Activated CD4-positive, alpha-beta T cell treated with anti-CD3 and anti-CD28 coated beads for 36 hours (primary cell): ENCODE measurements at regions not wholly inside any gene's neighbourhood (a gene's known extent, or its start where the extent isn't known, plus 50 kb on each side); places are given as distances from the start of the nearest gene placed in this dataset.

Experiments used
- ATAC-seq: fragments of 200-7000 bp; cut with Tn5 transposase; one replicate; pipeline ENCODE4 v1.10.0; 2021; ENCODE audit warnings: mild to moderate bottlenecking, moderate library complexity
- CTCF ChIA-PET: fragments of 350-600 bp; sonication (Branson Sonifier 250); formaldehyde crosslinking; loops from one replicate; lab custom pipeline; 2021; ENCODE audit warnings: antibody characterized with exemption; lab: Charles Lee
- POLR2A ChIA-PET: fragments of 350-600 bp; sonication (Branson Sonifier 250); formaldehyde crosslinking; loops from one replicate; lab custom pipeline; 2021; ENCODE audit warnings: antibody characterized with exemption, inconsistent platforms; lab: Charles Lee
- DNase-seq: peaks from one replicate; pipeline ENCODE4 v3.0.0-alpha.2; 2020
- H3K27ac Mint-ChIP-seq: one replicate; pipeline ENCODE4 v1.8.0; 2021; ENCODE audit warnings: mixed read lengths
- H3K27me3 Mint-ChIP-seq: one replicate; pipeline ENCODE4 v1.8.0; 2021; ENCODE audit warnings: mixed read lengths
- H3K36me3 Mint-ChIP-seq: one replicate; pipeline ENCODE4 v1.8.0; 2021; ENCODE audit warnings: low read depth, mixed read lengths
- H3K4me1 Mint-ChIP-seq: one replicate; pipeline ENCODE4 v1.8.0; 2021; ENCODE audit warnings: mixed read lengths
- H3K4me3 Mint-ChIP-seq: one replicate; pipeline ENCODE4 v1.8.0; 2021; ENCODE audit warnings: mild to moderate bottlenecking, moderate library complexity, mixed read lengths
- H3K9me3 Mint-ChIP-seq: one replicate; pipeline ENCODE4 v1.8.0; 2021; ENCODE audit warnings: low read depth, mixed read lengths
- intact Hi-C, 2 experiments: fragments of 100-400 bp; cut with DNase I in 1 of 2; cut with micrococcal nuclease in 1 of 2; formaldehyde crosslinking; loops; one replicate each; pipeline versions ENCODE4 v1.14.2 to v1.15.1; 2022 to 2024; cut with DNase I, micrococcal nuclease

DNA sequence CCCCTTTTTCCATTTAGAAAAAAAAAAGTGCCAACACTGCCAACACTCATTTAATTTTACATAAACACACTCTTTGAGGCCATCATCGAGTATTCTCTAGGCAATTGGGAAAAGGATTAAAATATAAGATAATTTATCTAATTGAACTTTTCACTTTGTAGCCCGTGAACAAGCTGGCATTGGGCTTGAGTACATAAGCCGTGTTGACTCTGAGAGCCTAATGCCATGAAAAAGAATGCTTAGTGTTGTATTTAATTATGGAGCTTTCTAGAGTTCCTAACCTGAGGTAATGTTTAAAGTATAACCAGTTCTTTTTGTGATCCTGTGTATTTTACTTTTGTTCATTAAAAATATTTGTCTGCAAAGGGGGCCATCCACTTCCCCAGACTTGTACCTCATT is 193.8 kb downstream of the LYPLAL1 start:
- DNase-seq, result no peak
- no peak for ATAC-seq
- intact Hi-C loops, result no loop called here
- H3K4me3 Mint-ChIP-seq, result no peak overlapping the region
- no peaks in the 10 kb centered on the region for H3K4me1 Mint-ChIP-seq
- no peak overlapping the region for H3K27ac Mint-ChIP-seq
- CTCF ChIA-PET, result no interaction called here
- POLR2A ChIA-PET, result no interaction called here
- H3K36me3 Mint-ChIP-seq, result no peaks in the 10 kb centered on the region
- no peaks in the 10 kb centered on the region for H3K27me3 Mint-ChIP-seq
- H3K9me3 Mint-ChIP-seq, result no peaks in the 10 kb centered on the region

DNA sequence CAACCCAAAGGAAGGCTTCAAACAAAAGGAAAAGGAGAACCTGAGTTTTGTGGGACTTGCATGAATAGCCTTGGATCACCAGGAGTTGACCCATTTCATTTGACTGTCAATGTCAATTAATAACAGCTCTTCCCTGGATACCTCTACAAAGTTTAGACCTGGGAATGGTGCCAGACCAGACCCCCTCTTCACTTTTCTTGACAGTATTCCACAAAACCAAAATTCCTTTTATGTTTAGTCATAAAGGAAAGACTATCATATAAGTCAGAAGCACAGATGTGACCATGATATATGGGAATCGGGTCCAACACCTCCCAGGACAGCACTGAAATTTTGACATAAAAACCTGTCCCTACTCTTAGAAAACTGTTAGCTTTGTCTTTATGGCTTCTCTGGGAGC is 191.8 kb downstream of the LYPLAL1 start:
- Mint-ChIP-seq H3K27me3 (no peaks in the 10 kb centered on the region), H3K9me3 (no peaks in the 10 kb centered on the region), H3K36me3 (no peaks in the 10 kb centered on the region), H3K27ac (no peak overlapping the region), H3K4me3 (no peak overlapping the region), H3K4me1 (no peaks in the 10 kb centered on the region)
- no peak for DNase-seq
- intact Hi-C loops, result no loop called here
- ATAC-seq, result no peak
- POLR2A ChIA-PET, result no interaction called here
- CTCF ChIA-PET, result interaction anchor here (0.9 kb wide), 1 partner anchor 12 kb away, joined by 4 read pairs; no protein-coding TSS in a partner anchor

DNA sequence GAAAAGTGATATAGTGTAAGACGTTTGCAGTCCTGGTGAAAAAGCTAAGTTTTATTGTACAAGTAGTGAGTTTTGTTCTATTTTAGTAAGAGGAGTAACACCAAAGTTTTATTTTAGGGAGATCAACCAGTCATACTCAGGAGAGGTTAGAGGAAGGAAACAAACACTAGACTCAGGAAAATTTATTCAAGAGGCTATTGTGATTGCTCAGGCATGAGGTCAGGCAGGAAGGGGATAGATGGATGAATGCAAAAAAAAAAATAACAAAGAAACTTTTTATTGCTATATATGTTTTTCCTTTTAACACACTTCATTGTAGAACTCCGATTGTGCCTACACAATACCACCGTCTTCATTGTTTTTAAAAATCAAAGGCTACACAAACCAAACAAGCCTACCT is 189.0 kb downstream of the LYPLAL1 start:
- no peak overlapping the region for H3K27ac Mint-ChIP-seq
- no peak for ATAC-seq
- no peak for DNase-seq
- no peaks in the 10 kb centered on the region for H3K4me1 Mint-ChIP-seq
- ChIA-PET POLR2A (no interaction called here), CTCF (no interaction called here)
- H3K4me3 Mint-ChIP-seq, result no peak overlapping the region
- no peaks in the 10 kb centered on the region for H3K9me3 Mint-ChIP-seq
- no peaks in the 10 kb centered on the region for H3K36me3 Mint-ChIP-seq
- intact Hi-C loops, result no loop called here
- H3K27me3 Mint-ChIP-seq, result no peaks in the 10 kb centered on the region

DNA sequence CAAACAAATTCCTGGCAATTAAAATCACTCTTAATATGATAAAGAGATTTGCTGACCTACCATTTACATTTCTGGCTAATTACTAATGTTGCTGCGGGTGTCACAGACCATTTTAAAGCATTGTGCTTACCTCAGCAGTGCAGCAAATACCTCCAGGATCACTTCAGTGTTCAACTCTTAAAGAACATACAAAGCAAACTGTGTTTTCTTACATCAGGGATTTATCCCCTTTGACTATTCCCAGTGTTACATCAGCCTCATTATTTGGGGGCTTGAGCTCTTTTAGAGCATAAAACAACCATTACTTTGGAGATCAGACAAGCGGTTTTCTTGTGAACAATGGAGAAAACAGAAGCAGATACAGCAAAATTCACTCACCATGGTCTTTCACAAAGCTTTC is 185.4 kb downstream of the LYPLAL1 start:
- H3K27me3 Mint-ChIP-seq, result no peaks in the 10 kb centered on the region
- CTCF ChIA-PET, result no interaction called here
- ATAC-seq, result no peak

DNA sequence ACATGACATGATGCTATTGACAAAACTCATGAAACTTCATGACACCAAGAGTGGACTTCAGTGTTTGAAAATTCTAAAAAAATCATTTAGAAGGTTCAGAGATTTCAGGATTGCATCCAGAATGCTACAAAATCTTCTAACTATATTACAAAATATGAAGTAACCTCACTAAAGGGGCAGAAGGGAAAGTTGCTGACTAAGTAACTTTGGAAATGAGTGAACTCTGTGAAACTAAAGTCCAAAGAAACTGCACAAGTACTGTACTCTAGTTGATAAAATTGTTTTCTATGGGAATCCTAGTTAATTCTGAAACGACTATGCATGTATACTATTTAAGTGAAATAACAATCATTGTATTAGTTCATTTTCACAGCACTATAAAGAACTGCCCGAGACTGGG is 184.4 kb downstream of the LYPLAL1 start:
- CTCF ChIA-PET, result no interaction called here
- H3K27me3 Mint-ChIP-seq, result peaks cover 2% of the 10 kb centered on the region
- no peak overlapping the region for H3K27ac Mint-ChIP-seq
- ATAC-seq (no peak), DNase-seq (no peak)
- H3K4me1 Mint-ChIP-seq, result no peaks in the 10 kb centered on the region
- H3K36me3 Mint-ChIP-seq, result no peaks in the 10 kb centered on the region
- no peak overlapping the region for H3K4me3 Mint-ChIP-seq
- H3K9me3 Mint-ChIP-seq, result no peaks in the 10 kb centered on the region
- POLR2A ChIA-PET, result no interaction called here
- intact Hi-C loops, result no loop called here

More for the DNA sequence above, 185.4 kb downstream of the LYPLAL1 start:
- Mint-ChIP-seq H3K4me1 (no peaks in the 10 kb centered on the region), H3K4me3 (no peak overlapping the region), H3K36me3 (no peaks in the 10 kb centered on the region), H3K27ac (no peak overlapping the region), H3K9me3 (no peaks in the 10 kb centered on the region)
- POLR2A ChIA-PET, result no interaction called here
- no peak for DNase-seq
- intact Hi-C loops, result no loop called here

DNA sequence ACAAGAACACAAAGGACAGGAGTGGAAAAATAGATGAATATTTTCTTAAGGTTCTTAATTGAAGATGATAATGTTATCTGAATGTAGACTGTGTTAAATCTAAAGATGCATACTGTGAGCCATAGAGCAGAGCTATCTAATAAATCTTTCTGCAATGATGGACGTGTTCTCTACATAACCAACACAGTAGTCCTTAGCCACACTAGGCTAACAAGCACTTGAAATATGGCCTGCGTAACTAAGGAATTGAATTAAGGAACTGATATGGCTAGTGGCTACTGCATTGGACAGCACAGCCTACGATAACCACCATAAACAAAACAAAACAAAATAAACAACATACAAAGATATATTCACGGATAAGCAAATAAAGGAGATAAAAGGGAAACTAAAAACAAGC is 181.3 kb downstream of the LYPLAL1 start:
- ChIA-PET POLR2A (no interaction called here), CTCF (interaction anchor here (0.7 kb wide), 1 partner anchor 11 kb away, joined by 3 read pairs; no protein-coding TSS in a partner anchor)
- DNase-seq (no peak), ATAC-seq (no peak)
- Mint-ChIP-seq H3K4me1 (no peaks in the 10 kb centered on the region), H3K27ac (no peak overlapping the region), H3K9me3 (no peaks in the 10 kb centered on the region), H3K4me3 (no peak overlapping the region), H3K27me3 (peaks cover 2% of the 10 kb centered on the region), H3K36me3 (no peaks in the 10 kb centered on the region)
- intact Hi-C loops, result no loop called here

DNA sequence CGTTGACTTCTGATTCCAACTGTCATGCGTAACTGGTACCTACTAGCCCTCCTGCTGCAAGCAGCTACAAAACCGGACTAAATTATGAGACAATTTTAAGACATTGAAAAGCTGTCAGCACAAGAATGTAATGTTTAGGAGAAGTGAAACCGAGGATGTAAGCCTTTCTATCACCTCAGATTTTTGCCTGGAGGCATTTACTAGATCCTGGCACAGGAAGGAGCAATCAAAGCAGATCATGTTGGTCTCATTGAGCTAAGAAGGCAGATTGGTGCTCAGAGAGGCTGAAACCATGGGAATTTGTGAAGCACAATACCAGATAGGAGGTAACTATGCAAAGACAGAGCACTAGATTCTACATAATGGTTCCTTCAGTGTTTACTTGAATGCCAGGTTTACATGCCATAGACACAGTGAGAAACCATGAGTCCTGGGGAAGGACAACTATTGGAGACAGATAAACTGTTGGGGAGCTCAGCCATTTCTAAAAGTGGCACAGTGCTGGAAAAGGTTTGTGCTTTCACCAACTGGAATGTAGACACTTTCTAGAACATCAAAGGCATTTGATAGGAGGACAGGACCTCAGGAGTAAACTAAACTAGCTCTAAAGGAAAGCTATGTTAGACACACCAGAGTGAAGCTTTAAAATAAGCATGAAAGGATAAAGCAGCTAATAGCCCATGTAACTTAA is 179.4 kb downstream of the LYPLAL1 start:
- Mint-ChIP-seq H3K4me1 (no peaks in the 10 kb centered on the region), H3K9me3 (no peaks in the 10 kb centered on the region), H3K4me3 (no peak overlapping the region), H3K36me3 (no peaks in the 10 kb centered on the region), H3K27ac (no peak overlapping the region), H3K27me3 (peaks cover 5% of the 10 kb centered on the region)
- DNase-seq, result no peak
- POLR2A ChIA-PET, result interaction anchor here (0.7 kb wide), 1 partner anchor 1255 kb away, joined by 3 read pairs; no protein-coding TSS in a partner anchor
- ATAC-seq, result no peak
- CTCF ChIA-PET, result interaction anchor here (0.7 to 1.2 kb wide), 2 partner anchors 11 to 13 kb away, joined by 3 to 4 read pairs; no protein-coding TSS in a partner anchor
- intact Hi-C loops, result no loop called here

DNA sequence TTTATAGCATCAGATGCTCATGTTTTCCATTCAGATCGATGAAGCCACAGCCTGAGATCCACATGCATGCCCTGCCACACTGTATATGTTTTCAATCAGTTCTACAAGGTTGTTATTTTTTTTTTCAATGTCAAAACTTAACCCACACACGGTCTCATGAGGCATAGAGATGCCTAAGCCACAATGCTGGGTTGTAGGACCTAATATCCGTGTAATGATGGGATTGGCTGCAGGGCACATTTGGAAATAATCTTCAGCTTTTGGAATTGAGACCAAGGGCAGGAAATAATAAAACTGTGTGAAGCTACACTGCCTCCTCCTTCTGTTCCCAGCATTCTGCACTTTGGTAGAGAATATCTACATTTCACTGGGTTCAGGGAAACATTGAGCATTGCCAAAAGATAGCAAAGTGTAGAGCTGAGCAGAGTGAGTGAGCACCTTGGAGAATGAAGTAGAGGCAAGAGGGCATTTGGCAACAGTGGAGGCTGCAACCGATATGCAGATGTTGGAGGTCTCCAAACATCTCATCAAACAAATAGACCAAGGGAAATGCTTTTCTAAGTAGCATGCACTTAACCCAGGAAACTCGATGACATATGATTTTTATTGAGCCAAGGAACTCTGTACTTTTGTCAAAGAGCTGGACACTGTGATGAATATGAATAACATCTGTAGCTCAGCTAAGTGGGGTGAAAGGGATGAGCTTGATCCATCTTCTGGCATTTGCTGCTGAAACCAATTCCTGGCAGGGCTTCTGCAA is 176.7 kb downstream of the LYPLAL1 start:
- H3K4me1 Mint-ChIP-seq, result no peaks in the 10 kb centered on the region
- H3K36me3 Mint-ChIP-seq, result peaks cover 3% of the 10 kb centered on the region
- ChIA-PET CTCF (no interaction called here), POLR2A (no interaction called here)
- H3K4me3 Mint-ChIP-seq, result no peak overlapping the region
- peaks cover 5% of the 10 kb centered on the region for H3K27me3 Mint-ChIP-seq
- ATAC-seq (no peak), DNase-seq (no peak)
- no peak overlapping the region for H3K27ac Mint-ChIP-seq
- peaks cover 12% of the 10 kb centered on the region for H3K9me3 Mint-ChIP-seq
- intact Hi-C loops, result no loop called here

DNA sequence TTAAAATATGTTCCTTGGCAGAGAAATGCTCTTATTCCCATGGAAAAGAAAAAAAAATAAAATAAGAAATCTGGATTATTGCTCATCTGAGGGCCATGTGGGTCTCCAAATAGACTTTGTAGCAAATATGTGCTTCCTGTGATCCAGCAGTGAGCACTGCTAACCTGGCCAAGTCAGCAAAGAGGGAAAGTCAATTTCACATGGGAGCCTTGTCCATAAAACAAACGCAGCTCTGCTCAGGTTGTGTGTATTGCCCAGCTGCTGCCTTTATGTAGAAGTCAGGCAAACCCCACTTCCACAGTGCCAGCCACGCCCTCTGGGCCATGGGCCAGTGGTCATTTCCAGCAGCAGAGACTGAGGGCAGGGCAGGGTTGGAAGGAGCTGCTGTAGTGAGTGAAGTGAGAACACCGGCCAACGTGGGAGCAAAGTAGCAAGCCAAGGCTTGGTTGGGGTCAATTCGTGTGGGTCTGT is 174.3 kb downstream of the LYPLAL1 start:
- ChIA-PET POLR2A (no interaction called here), CTCF (interaction anchor here (0.6 to 1.4 kb wide), 2 partner anchors 13 to 40 kb away, joined by 3 to 4 read pairs; no protein-coding TSS in a partner anchor)
- intact Hi-C loops, result no loop called here
- H3K4me1 Mint-ChIP-seq, result no peaks in the 10 kb centered on the region
- DNase-seq (no peak), ATAC-seq (no peak)
- peaks cover 22% of the 10 kb centered on the region for H3K9me3 Mint-ChIP-seq
- H3K27me3 Mint-ChIP-seq, result peaks cover 3% of the 10 kb centered on the region
- no peak overlapping the region for H3K27ac Mint-ChIP-seq
- peaks cover 3% of the 10 kb centered on the region for H3K36me3 Mint-ChIP-seq
- no peak overlapping the region for H3K4me3 Mint-ChIP-seq

DNA sequence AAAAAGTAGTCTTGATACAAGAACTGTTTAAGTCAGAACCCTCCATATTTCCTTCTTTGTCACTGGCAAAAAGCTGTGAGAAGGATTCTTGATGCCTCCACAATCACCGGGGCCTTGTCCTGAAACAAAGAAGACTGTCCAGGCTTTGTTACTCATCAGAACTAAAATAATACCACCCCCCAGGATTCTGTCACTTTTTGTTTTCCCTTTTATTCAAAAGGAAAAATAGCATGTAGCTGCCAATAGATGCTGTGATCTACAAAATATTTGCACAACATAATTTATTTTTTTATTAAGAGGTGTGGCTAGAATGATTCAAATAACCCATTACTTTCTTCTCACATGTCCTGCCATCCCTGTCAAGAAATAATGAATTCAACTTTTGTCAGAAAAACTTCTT is 173.7 kb downstream of the LYPLAL1 start:
- Mint-ChIP-seq H3K4me3 (no peak overlapping the region), H3K36me3 (peaks cover 3% of the 10 kb centered on the region), H3K27ac (no peak overlapping the region), H3K4me1 (no peaks in the 10 kb centered on the region), H3K9me3 (peaks cover 22% of the 10 kb centered on the region), H3K27me3 (peaks cover 3% of the 10 kb centered on the region)
- no peak for DNase-seq
- ChIA-PET POLR2A (no interaction called here), CTCF (no interaction called here)
- intact Hi-C loops, result no loop called here
- no peak for ATAC-seq

DNA sequence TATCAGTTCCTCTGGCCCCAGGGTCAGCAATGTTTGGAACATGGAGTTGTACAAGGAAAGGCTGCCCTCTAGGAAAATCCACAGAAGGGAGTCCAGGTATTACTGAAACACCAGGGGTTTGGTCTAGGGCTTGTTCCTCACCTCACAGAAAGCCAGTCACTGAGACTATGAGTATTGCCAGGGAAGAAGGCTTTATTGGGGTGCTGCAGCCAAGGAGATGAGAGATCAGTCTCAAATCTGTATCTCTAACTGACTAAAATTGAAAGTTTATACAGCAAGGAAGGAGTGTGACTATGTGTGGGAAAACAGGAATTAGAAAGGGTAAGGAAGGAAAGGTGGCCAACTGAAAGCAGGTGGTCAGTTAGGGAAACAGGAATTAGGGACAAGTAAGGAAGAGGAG is 172.3 kb downstream of the LYPLAL1 start:
- DNase-seq (no peak), ATAC-seq (no peak)
- Mint-ChIP-seq H3K27me3 (peaks cover 3% of the 10 kb centered on the region), H3K4me1 (no peaks in the 10 kb centered on the region), H3K9me3 (peaks cover 22% of the 10 kb centered on the region), H3K4me3 (no peak overlapping the region), H3K36me3 (peaks cover 3% of the 10 kb centered on the region), H3K27ac (no peak overlapping the region)
- intact Hi-C loops, result no loop called here
- CTCF ChIA-PET, result no interaction called here
- POLR2A ChIA-PET, result no interaction called here

DNA sequence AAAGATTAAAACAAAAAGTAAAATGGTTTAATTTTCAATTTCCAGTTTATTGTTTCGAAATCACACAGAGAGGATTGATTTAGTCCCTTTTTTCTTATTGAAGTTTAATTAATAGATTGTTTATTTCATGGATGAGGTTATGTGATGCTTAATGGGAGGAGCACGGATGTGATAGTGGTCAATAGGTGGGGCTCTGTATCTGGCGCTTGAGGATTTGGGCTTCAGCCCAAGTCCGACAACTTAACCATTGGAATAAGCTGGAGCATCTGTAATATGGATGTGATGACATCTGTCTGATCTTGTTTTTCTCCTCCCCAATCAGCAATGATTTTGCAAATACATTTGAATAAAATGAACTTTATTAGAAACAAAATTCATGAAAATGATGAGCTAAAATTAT is 169.2 kb downstream of the LYPLAL1 start:
- H3K27me3 Mint-ChIP-seq, result no peaks in the 10 kb centered on the region
- ChIA-PET CTCF (interaction anchor here (0.5 to 1.7 kb wide), 2 partner anchors 27 to 29 kb away, joined by 3 read pairs; no protein-coding TSS in a partner anchor), POLR2A (no interaction called here)
- no peak overlapping the region for H3K4me3 Mint-ChIP-seq
- DNase-seq (no peak), ATAC-seq (no peak)
- H3K36me3 Mint-ChIP-seq, result peaks cover 3% of the 10 kb centered on the region
- H3K4me1 Mint-ChIP-seq, result no peaks in the 10 kb centered on the region
- intact Hi-C loops, result no loop called here
- H3K27ac Mint-ChIP-seq, result no peak overlapping the region
- peaks cover 22% of the 10 kb centered on the region for H3K9me3 Mint-ChIP-seq
